ENCODE measurements at regions not wholly inside any gene's neighbourhood (a gene's known extent, or its start where the extent isn't known, plus 50 kb on each side); places are given as distances from the start of the nearest gene placed in this dataset.
"Not testable (repeated sequence)": the region's sequence is repeated elsewhere in the genome, so short reads cannot be mapped to it uniquely, and the experiment has no call there.

DNA sequence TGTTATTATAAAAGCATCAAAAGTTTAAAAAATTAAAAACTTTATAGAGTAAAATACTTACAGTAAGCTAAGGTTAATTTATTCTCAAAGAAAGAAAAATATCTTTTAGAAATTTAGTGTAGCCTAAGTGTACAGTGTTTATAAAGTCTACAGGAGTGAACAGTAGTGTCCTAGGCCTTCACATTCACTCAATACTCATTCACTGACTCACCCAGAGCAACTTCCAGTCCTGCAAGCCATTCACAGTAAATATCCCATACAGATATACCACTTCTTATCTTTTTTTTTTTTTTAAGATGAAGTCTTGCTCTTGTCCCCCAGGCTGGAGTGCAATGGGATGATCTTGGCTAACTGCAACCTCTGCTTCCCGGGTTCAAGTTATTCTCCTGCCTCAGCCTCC is 73.1 kb upstream of the FST start:
- H3K9me3 Mint-ChIP-seq: no peaks in the 10 kb centered on the region
- no peak overlapping the region for H3K4me3 Mint-ChIP-seq
- H3K27ac Mint-ChIP-seq: no peak overlapping the region
- DNase-seq (ENCODE audit: low spot score in 2 of 2) (no peak), ATAC-seq (no peak)
- H3K4me1 Mint-ChIP-seq: peaks cover 8% of the 10 kb centered on the region
- no peaks in the 10 kb centered on the region for H3K36me3 Mint-ChIP-seq

DNA sequence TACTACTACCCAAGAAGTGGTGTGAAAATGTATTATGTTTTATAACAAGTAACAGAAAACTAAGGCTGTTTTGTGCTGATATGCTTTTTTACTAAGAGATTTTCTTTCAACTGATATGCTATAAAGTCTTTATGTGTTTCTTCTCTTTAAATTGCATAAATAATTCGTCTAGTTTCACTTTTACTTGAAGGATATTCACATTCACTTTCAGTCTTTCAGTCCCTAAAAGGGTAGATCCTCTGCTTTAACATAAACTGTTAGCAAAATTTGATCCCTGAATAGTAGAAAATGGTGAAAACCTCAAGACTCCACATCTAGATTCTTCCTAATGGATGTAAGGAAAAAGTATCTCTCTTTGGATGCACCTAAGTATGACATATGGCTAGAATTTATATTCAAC is 69.0 kb upstream of the FST start:
- ATAC-seq (no peak), DNase-seq (ENCODE audit: low spot score in 2 of 2) (no peak)
- no peak overlapping the region for H3K27ac Mint-ChIP-seq
- no peaks in the 10 kb centered on the region for H3K36me3 Mint-ChIP-seq
- H3K4me1 Mint-ChIP-seq: peaks cover 8% of the 10 kb centered on the region
- no peaks in the 10 kb centered on the region for H3K9me3 Mint-ChIP-seq
- no peak overlapping the region for H3K4me3 Mint-ChIP-seq

DNA sequence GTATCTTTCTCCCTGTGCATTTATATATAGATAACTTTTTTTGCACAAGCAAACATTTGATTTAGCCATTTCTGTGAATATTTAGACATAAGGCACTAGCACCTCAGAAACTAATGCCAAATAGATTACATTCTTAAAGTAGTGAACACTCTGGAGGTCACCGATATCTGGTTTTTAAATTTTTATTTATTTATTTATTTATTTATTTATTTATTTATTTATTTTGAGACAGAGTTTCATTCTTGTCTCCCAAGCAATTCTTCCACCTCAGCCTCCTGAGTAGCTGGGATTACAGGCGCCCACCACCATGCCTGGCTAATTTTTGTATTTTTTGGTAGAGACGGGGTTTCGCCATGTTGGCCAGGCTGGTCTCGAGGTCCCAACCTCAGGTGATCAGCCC is 67.9 kb upstream of the FST start:
- H3K9me3 Mint-ChIP-seq; DNase-seq (ENCODE audit: low spot score in 2 of 2); H3K4me1 Mint-ChIP-seq; ATAC-seq; H3K36me3 Mint-ChIP-seq; H3K27ac Mint-ChIP-seq; H3K4me3 Mint-ChIP-seq: not testable (repeated sequence)

DNA sequence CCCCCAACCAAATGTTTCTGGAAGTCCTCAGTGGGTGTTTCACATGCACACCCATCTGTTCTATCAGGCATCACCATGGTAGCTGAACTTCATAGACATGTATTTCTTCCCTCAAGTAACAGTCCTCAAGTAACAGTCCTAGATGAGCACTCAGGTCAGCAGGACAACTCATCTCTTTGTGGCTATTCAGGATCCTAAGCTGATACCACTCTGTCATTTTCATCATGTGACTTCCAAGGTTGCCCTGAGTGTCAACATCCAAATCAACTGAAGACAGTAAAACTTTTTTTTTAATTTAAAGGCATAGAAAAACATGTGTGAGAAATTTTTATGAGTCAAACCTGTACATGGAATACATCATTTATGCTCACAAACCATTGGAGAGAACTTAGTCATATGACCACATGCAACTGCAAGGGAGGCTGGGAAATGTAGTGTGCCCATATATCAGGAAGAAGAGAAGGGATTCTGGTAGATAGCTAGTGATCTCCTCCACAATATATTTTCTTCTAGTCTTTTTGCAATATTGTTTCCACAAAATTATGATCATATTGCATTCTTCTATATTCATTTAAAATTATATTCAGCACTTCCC is 64.2 kb upstream of the FST start:
- Mint-ChIP-seq H3K27ac (no peak overlapping the region), H3K4me3 (no peak overlapping the region), H3K9me3 (no peaks in the 10 kb centered on the region), H3K4me1 (peaks cover 2% of the 10 kb centered on the region), H3K36me3 (no peaks in the 10 kb centered on the region)
- DNase-seq (ENCODE audit: low spot score in 2 of 2) (no peak), ATAC-seq (peak; percentile 62)

DNA sequence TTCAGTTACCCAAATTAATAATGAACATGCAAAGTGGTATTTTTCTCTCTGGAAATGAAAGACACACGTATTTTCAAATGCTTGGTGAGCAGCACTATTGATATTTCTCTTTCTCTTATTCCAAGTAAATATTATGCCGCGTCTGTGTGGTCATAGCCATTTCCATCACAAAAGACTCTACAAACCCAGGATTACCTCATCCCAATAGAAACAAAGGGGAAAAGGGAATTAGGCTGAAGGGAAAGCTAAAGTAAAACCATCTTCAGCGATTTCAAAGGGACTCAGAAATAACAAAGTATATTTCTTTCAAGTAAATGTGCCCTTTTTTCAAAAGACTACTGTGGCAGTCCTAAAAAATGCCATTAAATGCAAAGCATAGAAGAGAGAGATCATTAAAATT is 62.0 kb upstream of the FST start:
- DNase-seq (ENCODE audit: low spot score in 2 of 2) (no peak), ATAC-seq (no peak)
- H3K9me3 Mint-ChIP-seq: no peaks in the 10 kb centered on the region
- no peaks in the 10 kb centered on the region for H3K36me3 Mint-ChIP-seq
- H3K4me3 Mint-ChIP-seq: no peak overlapping the region
- no peaks in the 10 kb centered on the region for H3K4me1 Mint-ChIP-seq
- H3K27ac Mint-ChIP-seq: no peak overlapping the region

- Mint-ChIP-seq H3K36me3 (no peaks in the 10 kb centered on the region), H3K27ac (no peak overlapping the region), H3K4me1 (no peaks in the 10 kb centered on the region), H3K9me3 (no peaks in the 10 kb centered on the region), H3K4me3 (no peak overlapping the region)
- DNase-seq (ENCODE audit: low spot score in 2 of 2) (no peak), ATAC-seq (no peak)
Observed at GRCh38 chr5:53418826-53419658, 61.4 kb upstream of the FST start.

DNA sequence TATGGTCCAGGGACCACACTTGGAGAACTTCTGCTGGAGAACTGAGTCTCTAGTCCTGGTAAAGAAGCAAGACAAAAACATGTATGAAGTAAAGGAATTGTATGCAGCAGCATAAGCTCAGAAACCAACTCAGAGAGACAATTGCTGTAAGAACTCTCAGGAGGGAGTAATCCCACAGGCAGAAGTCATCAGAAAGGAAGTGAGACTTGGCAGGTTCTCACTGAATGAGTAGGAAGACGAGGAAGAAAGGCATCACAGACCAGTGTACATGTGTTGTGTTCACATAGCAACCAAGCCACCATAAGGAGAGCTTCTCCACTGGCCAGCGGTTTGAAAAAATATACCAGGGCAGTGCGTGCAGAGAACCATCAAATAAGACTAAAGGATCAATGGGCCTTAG is 57.9 kb upstream of the FST start:
- no peak for ATAC-seq
- Mint-ChIP-seq H3K36me3 (no peaks in the 10 kb centered on the region), H3K4me3 (no peak overlapping the region), H3K27ac (no peak overlapping the region), H3K9me3 (no peaks in the 10 kb centered on the region), H3K4me1 (no peaks in the 10 kb centered on the region)
- DNase-seq (ENCODE audit: low spot score in 2 of 2): no peak

DNA sequence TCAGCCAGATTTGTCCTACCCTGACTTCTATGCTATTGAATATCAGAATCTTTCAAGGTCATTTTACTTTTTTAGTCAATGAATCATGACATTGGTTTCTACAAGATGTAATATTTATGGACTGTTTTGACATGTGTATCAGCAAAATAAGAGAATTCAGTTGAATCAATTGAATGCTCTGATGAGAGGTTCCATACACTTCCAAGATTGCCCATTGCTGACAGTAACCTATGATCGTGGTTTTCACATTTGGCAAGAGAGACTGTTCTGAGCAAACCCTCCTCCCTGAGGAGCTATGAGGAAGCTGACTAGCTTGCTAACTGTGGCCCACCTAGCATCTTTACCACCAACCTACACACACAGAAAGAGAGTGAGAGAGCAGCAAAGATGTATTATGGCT is 56.7 kb upstream of the FST start:
- no peaks in the 10 kb centered on the region for H3K36me3 Mint-ChIP-seq
- ATAC-seq (no peak), DNase-seq (ENCODE audit: low spot score in 2 of 2) (no peak)
- H3K4me3 Mint-ChIP-seq: no peak overlapping the region
- H3K9me3 Mint-ChIP-seq: no peaks in the 10 kb centered on the region
- no peak overlapping the region for H3K27ac Mint-ChIP-seq
- H3K4me1 Mint-ChIP-seq: no peaks in the 10 kb centered on the region

- Mint-ChIP-seq H3K9me3 (no peaks in the 10 kb centered on the region), H3K4me3 (no peak overlapping the region)
Observed at GRCh38 chr5:53424686-53425615, 55.5 kb upstream of the FST start.

GRCh38 chr5:53425687-53426511 is 54.5 kb upstream of the FST start:
- H3K9me3 Mint-ChIP-seq: no peaks in the 10 kb centered on the region
- peak in 1 of 2 donors; percentile 49 for DNase-seq (ENCODE audit: low spot score in 2 of 2)
- no peak for ATAC-seq
- H3K4me3 Mint-ChIP-seq: no peak overlapping the region
- no peak overlapping the region for H3K27ac Mint-ChIP-seq
- no peaks in the 10 kb centered on the region for H3K4me1 Mint-ChIP-seq
- no peaks in the 10 kb centered on the region for H3K36me3 Mint-ChIP-seq

More at GRCh38 chr5:53424686-53425615, 55.5 kb upstream of the FST start:
- DNase-seq (ENCODE audit: low spot score in 2 of 2): no peak
- ATAC-seq: no peak
- Mint-ChIP-seq H3K4me1 (no peaks in the 10 kb centered on the region), H3K36me3 (no peaks in the 10 kb centered on the region), H3K27ac (no peak overlapping the region)

- DNase-seq (ENCODE audit: low spot score in 2 of 2) (no peak), ATAC-seq (no peak)
- Mint-ChIP-seq H3K27ac (no peak overlapping the region), H3K36me3 (no peaks in the 10 kb centered on the region), H3K4me1 (no peaks in the 10 kb centered on the region), H3K4me3 (no peak overlapping the region), H3K9me3 (no peaks in the 10 kb centered on the region)
Observed at GRCh38 chr5:53426512-53426830, 54.0 kb upstream of the FST start.

- H3K27ac Mint-ChIP-seq: no peak overlapping the region
- H3K9me3 Mint-ChIP-seq: no peaks in the 10 kb centered on the region
- H3K4me3 Mint-ChIP-seq: no peak overlapping the region
- H3K4me1 Mint-ChIP-seq: no peaks in the 10 kb centered on the region
- ATAC-seq: no peak
- no peak for DNase-seq (ENCODE audit: low spot score in 2 of 2)
- no peaks in the 10 kb centered on the region for H3K36me3 Mint-ChIP-seq
Observed at GRCh38 chr5:53426878-53427277, 53.6 kb upstream of the FST start.

- DNase-seq (ENCODE audit: low spot score in 2 of 2) (no peak), ATAC-seq (no peak)
- no peak overlapping the region for H3K4me3 Mint-ChIP-seq
- no peaks in the 10 kb centered on the region for H3K4me1 Mint-ChIP-seq
- no peaks in the 10 kb centered on the region for H3K36me3 Mint-ChIP-seq
- no peak overlapping the region for H3K27ac Mint-ChIP-seq
- H3K9me3 Mint-ChIP-seq: no peaks in the 10 kb centered on the region
Observed at GRCh38 chr5:53427965-53428364, 52.5 kb upstream of the FST start.

- H3K36me3 Mint-ChIP-seq: no peaks in the 10 kb centered on the region
- H3K27ac Mint-ChIP-seq: no peak overlapping the region
- DNase-seq (ENCODE audit: low spot score in 2 of 2) (no peak), ATAC-seq (no peak)
- no peak overlapping the region for H3K4me3 Mint-ChIP-seq
- no peaks in the 10 kb centered on the region for H3K4me1 Mint-ChIP-seq
- H3K9me3 Mint-ChIP-seq: no peaks in the 10 kb centered on the region
Observed at GRCh38 chr5:53429706-53430105, 50.7 kb upstream of the FST start.

DNA sequence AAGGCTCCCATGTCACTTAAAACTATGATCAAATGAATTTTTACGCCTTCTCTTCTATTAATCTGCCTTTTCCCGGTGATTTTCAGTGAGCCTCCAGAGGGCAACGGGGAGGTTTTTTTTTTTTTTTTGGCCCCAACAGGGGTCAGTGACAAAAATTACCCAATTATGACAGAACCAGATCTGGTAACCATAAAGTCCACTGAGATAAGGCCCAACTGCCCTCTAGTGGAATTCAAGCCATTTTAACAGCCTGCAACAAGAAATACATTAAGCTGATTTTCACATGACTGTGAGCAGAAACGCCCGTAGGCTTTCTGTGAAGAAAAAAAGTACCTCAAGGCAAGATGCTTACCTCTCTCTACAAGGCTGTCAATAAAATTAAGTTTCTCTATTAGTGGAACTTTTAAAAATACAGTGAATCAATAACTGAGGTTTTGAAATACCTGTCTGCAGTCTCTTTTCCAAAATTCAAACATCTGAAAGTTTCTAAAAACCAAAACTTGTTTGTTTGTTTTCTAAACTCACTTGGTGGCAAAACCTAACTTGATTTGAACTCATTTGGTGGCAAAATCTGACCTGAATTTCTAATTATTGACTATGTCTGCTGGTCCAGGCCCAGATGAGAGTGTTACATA is 49.7 kb upstream of the FST start:
- DNase-seq (ENCODE audit: low spot score in 2 of 2) (no peak), ATAC-seq (no peak)
- H3K9me3 Mint-ChIP-seq: no peaks in the 10 kb centered on the region
- H3K4me3 Mint-ChIP-seq: no peak overlapping the region
- no peaks in the 10 kb centered on the region for H3K4me1 Mint-ChIP-seq
- H3K27ac Mint-ChIP-seq: no peak overlapping the region
- no peaks in the 10 kb centered on the region for H3K36me3 Mint-ChIP-seq

All from stimulated activated effector memory CD8-positive, alpha-beta T cell treated with anti-CD3 and anti-CD28 coated beads, Interleukin-12 subunit alpha, Interleukin-12 subunit beta, amount 100 ng/mL, for 72 hours (primary cell).